B cell (primary cell): ENCODE measurements at regions not wholly inside any gene's neighbourhood (a gene's known extent, or its start where the extent isn't known, plus 50 kb on each side); places are given as distances from the start of the nearest gene placed in this dataset.

Source experiments
- ATAC-seq: fragments of 200-7000 bp; cut with Tn5 transposase; one replicate; pipeline ENCODE4 v1.10.0; 2021; ENCODE audit warnings: low read depth, mild to moderate bottlenecking, moderate number of reproducible peaks, moderate library complexity
- CTCF ChIA-PET: fragments of 350-600 bp; sonication (Branson Sonifier 250); formaldehyde crosslinking; loops from one replicate; lab custom pipeline; 2021; ENCODE audit warnings: antibody characterized with exemption, inconsistent platforms; lab: Charles Lee
- POLR2A ChIA-PET: fragments of 350-600 bp; sonication (Branson Sonifier 250); formaldehyde crosslinking; loops from one replicate; lab custom pipeline; 2021; ENCODE audit warnings: antibody characterized with exemption; lab: Charles Lee
- DNase-seq: peaks from one replicate; pipeline ENCODE4 v3.0.0; 2013
- H2AFZ ChIP-seq: 2 replicates; pipeline ENCODE4 v1.6.1; 2012; ENCODE audit warnings: mild to moderate bottlenecking, low read depth, low read length; ENCODE audit not compliant: insufficient read depth, poor library complexity, severe bottlenecking
- H3K27ac ChIP-seq, 2 donors: 1 replicate in 1 of 2; 2 replicates in 1 of 2; pipeline ENCODE4 v1.5.1; 2012 to 2013; ENCODE audit warnings: low read length in 2 of 2, mild to moderate bottlenecking in 2 of 2, moderate library complexity in 1 of 2
- H3K27me3 ChIP-seq, 4 experiments: fragments of 200-600 bp in 1 of 4; sonication (generic) in 1 of 4; replicated peaks in 1 of 4; 1 replicate in 2 of 4; 2 replicates in 2 of 4; pipeline versions ENCODE4 v1.6.1 to v1.7.0; 2013 to 2016; ENCODE audit warnings: low read length in 3 of 4, mild to moderate bottlenecking in 2 of 4, mixed read lengths in 1 of 4, moderate library complexity in 1 of 4; ENCODE audit not compliant: insufficient read depth in 4 of 4, control insufficient read depth in 3 of 4; ENCODE audit errors: control extremely low read depth in 1 of 4
- H3K36me3 ChIP-seq, 2 experiments: replicated peaks in 1 of 2; 1 replicate in 1 of 2; 2 replicates in 1 of 2; pipeline versions ENCODE4 v1.6.1 to v1.7.1; 2013; ENCODE audit warnings: low read length in 1 of 2; ENCODE audit not compliant: insufficient read depth in 2 of 2, control insufficient read depth in 1 of 2; ENCODE audit errors: control extremely low read depth in 1 of 2, extremely low read depth in 1 of 2
- H3K4me1 ChIP-seq, 2 donors: fragments of 200-600 bp in 1 of 2; sonication (generic) in 1 of 2; 1 replicate in 1 of 2; 2 replicates in 1 of 2; pipeline versions ENCODE4 v1.5.1 to v1.6.1; 2013 to 2017; ENCODE audit warnings: low read length in 2 of 2; ENCODE audit not compliant: control insufficient read depth in 2 of 2, insufficient read depth in 2 of 2
- H3K4me2 ChIP-seq: replicated peaks from 2 replicates; pipeline ENCODE3; 2012; ENCODE audit warnings: mild to moderate bottlenecking, low read depth, low read length; ENCODE audit not compliant: poor library complexity, severe bottlenecking
- H3K4me3 ChIP-seq, 5 experiments: fragments of 200-600 bp in 1 of 5; sonication (generic) in 1 of 5; 1 replicate in 3 of 5; 2 replicates in 2 of 5; pipeline versions ENCODE4 v1.5.1 to v1.7.0; 2011 to 2016; ENCODE audit warnings: low read length in 4 of 5, mild to moderate bottlenecking in 4 of 5, low read depth in 2 of 5, control low read depth in 1 of 5, moderate library complexity in 1 of 5; ENCODE audit not compliant: insufficient read depth in 1 of 5; ENCODE audit errors: control extremely low read depth in 1 of 5, extremely low read depth in 1 of 5
- H3K79me2 ChIP-seq: fragments of 200-600 bp; sonication (generic); one replicate; pipeline ENCODE4 v1.6.0; 2016; ENCODE audit warnings: low read length; ENCODE audit not compliant: control insufficient read depth, insufficient read depth
- H3K9ac ChIP-seq: fragments of 200-600 bp; sonication (generic); 2 replicates; pipeline ENCODE4 v1.6.1; 2017; ENCODE audit warnings: mild to moderate bottlenecking, low read length, moderate library complexity
- H3K9me3 ChIP-seq, 3 donors: one replicate each; pipeline versions ENCODE4 v1.6.1 to v1.7.1; 2013; ENCODE audit warnings: low read length in 2 of 3; ENCODE audit not compliant: control insufficient read depth in 2 of 3, insufficient read depth in 1 of 3; ENCODE audit errors: control extremely low read depth in 1 of 3
- H4K20me1 ChIP-seq: 2 replicates; pipeline ENCODE4 v1.6.0; 2012; ENCODE audit warnings: mild to moderate bottlenecking, low read length; ENCODE audit not compliant: insufficient read depth, control insufficient read depth, poor library complexity, severe bottlenecking
- H3K27ac Mint-ChIP-seq: one replicate; pipeline ENCODE4 v1.8.0; 2021; ENCODE audit warnings: mixed read lengths
- H3K27me3 Mint-ChIP-seq: one replicate; pipeline ENCODE4 v1.8.0; 2021; ENCODE audit warnings: mixed read lengths
- H3K4me1 Mint-ChIP-seq: one replicate; pipeline ENCODE4 v1.8.0; 2021; ENCODE audit warnings: mixed read lengths
- H3K4me3 Mint-ChIP-seq: one replicate; pipeline ENCODE4 v1.8.0; 2021; ENCODE audit warnings: mixed read lengths
- H3K9me3 Mint-ChIP-seq: one replicate; pipeline ENCODE4 v1.8.0; 2022; ENCODE audit warnings: mixed read lengths; ENCODE audit not compliant: insufficient read depth
- EZH2 ChIP-seq: IDR thresholded peaks from 2 replicates; pipeline ENCODE4 v1.6.1; 2012; ENCODE audit warnings: borderline replicate concordance, low read depth, mild to moderate bottlenecking, moderate library complexity, low read length; ENCODE audit not compliant: insufficient read depth, poor library complexity, severe bottlenecking
- WGBS: methylation state at CpG from one replicate; pipeline ENCODE4 v1.1.5; 2013; ENCODE audit warnings: missing lambda C conversion rate; ENCODE audit not compliant: insufficient coverage; 5-methylcytosine and 5-hydroxymethylcytosine counted together
- intact Hi-C: fragments of 100-400 bp; cut with micrococcal nuclease; formaldehyde crosslinking; loops from one replicate; pipeline ENCODE4 v1.10.0; 2022
- TF ChIP-seq, protein P1 (sequence below): fragments of 200-600 bp; IDR thresholded peaks from one replicate; pipeline ENCODE4 v1.8.0; 2022; ENCODE audit warnings: antibody characterized with exemption, mild to moderate bottlenecking

DNA sequence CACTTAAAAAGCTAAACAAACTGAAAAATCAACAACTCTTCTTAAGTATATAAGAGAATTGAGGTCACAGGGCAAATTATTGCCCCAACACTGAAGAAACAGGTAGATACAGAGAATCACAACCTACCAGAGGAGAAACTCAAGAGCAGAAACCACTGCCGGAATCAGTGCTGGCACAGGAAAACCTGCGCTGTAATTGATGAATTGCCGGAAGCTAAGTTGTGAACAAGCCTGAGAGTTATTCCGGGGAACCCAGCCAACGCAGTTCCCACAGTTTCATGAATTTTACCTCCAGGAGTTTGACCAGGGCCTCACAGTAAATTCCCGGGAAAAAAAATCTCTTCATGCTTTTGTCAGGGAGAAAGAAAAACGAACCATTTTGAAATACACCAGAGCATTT lies 657.1 kb upstream of the BRINP3 start:
- H3K36me3 ChIP-seq: no peaks in the 10 kb centered on the region
- H3K27me3 ChIP-seq: no peaks in the 10 kb centered on the region
- no peaks in the 10 kb centered on the region for H4K20me1 ChIP-seq
- Mint-ChIP-seq H3K4me3 (no peak overlapping the region), H3K4me1 (no peaks in the 10 kb centered on the region), H3K27me3 (no peaks in the 10 kb centered on the region), H3K9me3 (no peaks in the 10 kb centered on the region), H3K27ac (no peak overlapping the region)
- H2AFZ ChIP-seq: no peak overlapping the region
- ATAC-seq: no peak
- no peaks in the 10 kb centered on the region for H3K9me3 ChIP-seq
- H3K4me1 ChIP-seq: no peaks in the 10 kb centered on the region
- TF ChIP-seq, protein P1, sequence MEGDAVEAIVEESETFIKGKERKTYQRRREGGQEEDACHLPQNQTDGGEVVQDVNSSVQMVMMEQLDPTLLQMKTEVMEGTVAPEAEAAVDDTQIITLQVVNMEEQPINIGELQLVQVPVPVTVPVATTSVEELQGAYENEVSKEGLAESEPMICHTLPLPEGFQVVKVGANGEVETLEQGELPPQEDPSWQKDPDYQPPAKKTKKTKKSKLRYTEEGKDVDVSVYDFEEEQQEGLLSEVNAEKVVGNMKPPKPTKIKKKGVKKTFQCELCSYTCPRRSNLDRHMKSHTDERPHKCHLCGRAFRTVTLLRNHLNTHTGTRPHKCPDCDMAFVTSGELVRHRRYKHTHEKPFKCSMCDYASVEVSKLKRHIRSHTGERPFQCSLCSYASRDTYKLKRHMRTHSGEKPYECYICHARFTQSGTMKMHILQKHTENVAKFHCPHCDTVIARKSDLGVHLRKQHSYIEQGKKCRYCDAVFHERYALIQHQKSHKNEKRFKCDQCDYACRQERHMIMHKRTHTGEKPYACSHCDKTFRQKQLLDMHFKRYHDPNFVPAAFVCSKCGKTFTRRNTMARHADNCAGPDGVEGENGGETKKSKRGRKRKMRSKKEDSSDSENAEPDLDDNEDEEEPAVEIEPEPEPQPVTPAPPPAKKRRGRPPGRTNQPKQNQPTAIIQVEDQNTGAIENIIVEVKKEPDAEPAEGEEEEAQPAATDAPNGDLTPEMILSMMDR: no peak
- no peak for TF ChIP-seq EZH2
- DNase-seq: no peak
- no peak overlapping the region for H3K27ac ChIP-seq
- 3% methylated on average over 4 of the region's 7 CpGs for WGBS
- no peak overlapping the region for H3K4me3 ChIP-seq
- intact Hi-C loops: no loop called here
- H3K79me2 ChIP-seq: no peaks in the 10 kb centered on the region
- ChIA-PET CTCF (no interaction called here), POLR2A (no interaction called here)
- no peak overlapping the region for H3K9ac ChIP-seq
- no peak overlapping the region for H3K4me2 ChIP-seq

DNA sequence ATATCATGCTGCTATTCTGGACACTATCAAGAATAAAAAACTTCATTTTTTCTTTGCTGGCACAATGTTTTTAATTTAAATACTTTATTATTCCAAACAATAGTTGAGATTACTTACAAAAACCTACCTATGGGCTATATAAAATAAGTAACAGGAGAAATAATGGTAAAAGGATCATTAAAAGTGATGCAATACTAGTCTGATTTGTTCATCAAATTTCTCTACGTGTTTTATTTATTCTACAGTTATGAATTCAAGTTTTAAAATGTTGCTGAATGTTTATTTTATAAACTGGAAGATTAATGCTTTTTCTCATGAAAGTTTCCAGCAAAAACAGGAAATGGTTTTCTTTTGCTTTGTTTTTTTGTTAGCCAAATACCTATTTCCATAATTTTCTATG lies 662.4 kb upstream of the BRINP3 start:
- no peak overlapping the region for H2AFZ ChIP-seq
- intact Hi-C loops: no loop called here
- ChIA-PET CTCF (no interaction called here), POLR2A (no interaction called here)
- ATAC-seq: no peak
- Mint-ChIP-seq H3K9me3 (no peaks in the 10 kb centered on the region), H3K27ac (no peak overlapping the region), H3K4me3 (no peak overlapping the region), H3K27me3 (no peaks in the 10 kb centered on the region), H3K4me1 (no peaks in the 10 kb centered on the region)
- no peak for DNase-seq
- H4K20me1 ChIP-seq: no peaks in the 10 kb centered on the region
- no CpG with 5 or more reads among the region's 1 CpG for WGBS
- TF ChIP-seq, protein P1: no peak
- no peak for TF ChIP-seq EZH2
- H3K9ac ChIP-seq: no peak overlapping the region
- no peak overlapping the region for H3K4me3 ChIP-seq
- H3K9me3 ChIP-seq: no peaks in the 10 kb centered on the region
- H3K27ac ChIP-seq: no peak overlapping the region
- no peaks in the 10 kb centered on the region for H3K27me3 ChIP-seq
- H3K4me2 ChIP-seq: no peak overlapping the region
- no peaks in the 10 kb centered on the region for H3K36me3 ChIP-seq
- no peaks in the 10 kb centered on the region for H3K79me2 ChIP-seq
- no peaks in the 10 kb centered on the region for H3K4me1 ChIP-seq
